ENCODE measurements at regions not wholly inside any gene's neighbourhood (a gene's known extent, or its start where the extent isn't known, plus 50 kb on each side); places are given as distances from the start of the nearest gene placed in this dataset.
"Not testable (repeated sequence)": the region's sequence is repeated elsewhere in the genome, so short reads cannot be mapped to it uniquely, and the experiment has no call there.

DNA sequence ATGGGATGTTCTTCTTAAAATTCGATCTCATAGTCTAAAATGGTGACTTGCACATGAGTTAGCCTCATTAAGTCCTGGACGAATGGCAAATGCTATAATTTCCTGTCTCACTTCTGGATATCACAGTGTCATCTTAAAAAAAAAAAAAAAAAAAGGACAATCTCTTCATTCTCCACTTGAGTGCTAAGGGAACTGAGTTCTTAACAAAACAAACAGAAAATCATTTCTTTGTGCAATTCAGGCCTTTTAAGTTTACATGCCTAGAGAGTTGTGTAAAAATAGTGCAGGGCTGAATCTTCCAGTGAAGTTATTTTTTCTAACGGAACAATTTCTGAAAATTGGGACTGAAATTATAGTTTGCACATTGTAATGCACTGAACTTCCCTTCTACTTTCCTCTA is 122.8 kb upstream of the FAT1 start:
- no peaks in the 10 kb centered on the region for H3K27me3 ChIP-seq (ENCODE audit: control insufficient read depth in 3 of 3, insufficient read depth in 3 of 3, low read length in 2 of 3)
- H3K4me3 ChIP-seq, result no peak overlapping the region
- 66 to 68% methylated on average over 3 of the region's 3 CpGs for WGBS, 2 donors
- H3K9ac ChIP-seq (ENCODE audit: insufficient read depth in 1 of 2, low read length in 2 of 2), result no peak overlapping the region
- peaks cover 0 to 11% (median 6%) of the 10 kb centered on the region in 5 donors for H3K4me1 ChIP-seq (ENCODE audit: control insufficient read depth in 5 of 5, insufficient read depth in 5 of 5, low read length in 5 of 5)
- H3K9me3 ChIP-seq (ENCODE audit: control insufficient read depth in 4 of 4, insufficient read depth in 3 of 4, low read length in 3 of 4), result peaks cover 0 to 5% (median 0%) of the 10 kb centered on the region in 4 donors
- DNase-seq, result no peak
- ATAC-seq (ENCODE audit: insufficient read depth, low FRiP score), result no peak
- H3K27ac ChIP-seq (ENCODE audit: low read depth in 1 of 2, low read length in 1 of 2), result no peak overlapping the region
- TF ChIP-seq, protein P1, sequence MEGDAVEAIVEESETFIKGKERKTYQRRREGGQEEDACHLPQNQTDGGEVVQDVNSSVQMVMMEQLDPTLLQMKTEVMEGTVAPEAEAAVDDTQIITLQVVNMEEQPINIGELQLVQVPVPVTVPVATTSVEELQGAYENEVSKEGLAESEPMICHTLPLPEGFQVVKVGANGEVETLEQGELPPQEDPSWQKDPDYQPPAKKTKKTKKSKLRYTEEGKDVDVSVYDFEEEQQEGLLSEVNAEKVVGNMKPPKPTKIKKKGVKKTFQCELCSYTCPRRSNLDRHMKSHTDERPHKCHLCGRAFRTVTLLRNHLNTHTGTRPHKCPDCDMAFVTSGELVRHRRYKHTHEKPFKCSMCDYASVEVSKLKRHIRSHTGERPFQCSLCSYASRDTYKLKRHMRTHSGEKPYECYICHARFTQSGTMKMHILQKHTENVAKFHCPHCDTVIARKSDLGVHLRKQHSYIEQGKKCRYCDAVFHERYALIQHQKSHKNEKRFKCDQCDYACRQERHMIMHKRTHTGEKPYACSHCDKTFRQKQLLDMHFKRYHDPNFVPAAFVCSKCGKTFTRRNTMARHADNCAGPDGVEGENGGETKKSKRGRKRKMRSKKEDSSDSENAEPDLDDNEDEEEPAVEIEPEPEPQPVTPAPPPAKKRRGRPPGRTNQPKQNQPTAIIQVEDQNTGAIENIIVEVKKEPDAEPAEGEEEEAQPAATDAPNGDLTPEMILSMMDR (IDR thresholded peaks at IDR 0.05; ENCODE audit: control extremely low read depth, extremely low read depth), result no peak
- H3K36me3 ChIP-seq (ENCODE audit: control insufficient read depth in 4 of 4, insufficient read depth in 4 of 4, low read length in 4 of 4), result no peaks in the 10 kb centered on the region

DNA sequence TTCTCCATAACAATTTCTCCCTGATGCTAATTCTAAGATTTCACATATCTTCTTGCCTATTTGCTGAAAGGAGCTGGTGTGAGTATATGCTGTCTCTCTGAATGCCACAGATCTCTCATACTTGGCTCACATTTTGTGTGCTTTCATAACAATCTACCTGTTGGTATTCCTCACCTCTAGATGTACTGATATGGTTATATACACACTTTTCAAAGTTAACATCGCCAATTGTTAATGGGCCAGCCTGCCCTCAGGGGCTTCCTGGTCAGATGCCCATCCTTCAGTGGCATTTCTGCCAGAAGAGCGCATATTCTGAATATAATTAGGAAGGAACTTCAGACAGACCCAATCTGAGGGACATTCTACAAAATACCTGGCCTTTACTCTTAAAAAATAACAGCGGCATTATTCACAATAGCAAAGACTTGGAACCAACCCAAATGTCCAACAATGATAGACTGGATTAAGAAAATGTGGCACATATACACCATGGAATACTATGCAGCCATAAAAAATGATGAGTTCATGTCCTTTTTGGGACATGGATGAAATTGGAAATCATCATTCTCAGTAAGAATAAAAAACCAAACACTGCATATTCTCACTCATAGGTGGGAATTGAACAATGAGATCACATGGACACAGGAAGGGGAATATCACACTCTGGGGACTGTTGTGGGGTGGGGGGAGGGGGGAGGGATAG is 123.9 kb upstream of the FAT1 start:
- H3K9me3 ChIP-seq (ENCODE audit: control insufficient read depth in 4 of 4, insufficient read depth in 3 of 4, low read length in 3 of 4); H3K4me3 ChIP-seq; H3K27me3 ChIP-seq (ENCODE audit: control insufficient read depth in 3 of 3, insufficient read depth in 3 of 3, low read length in 2 of 3); H3K27ac ChIP-seq (ENCODE audit: low read depth in 1 of 2, low read length in 1 of 2); H3K9ac ChIP-seq (ENCODE audit: insufficient read depth in 1 of 2, low read length in 2 of 2); H3K36me3 ChIP-seq (ENCODE audit: control insufficient read depth in 4 of 4, insufficient read depth in 4 of 4, low read length in 4 of 4); DNase-seq; ATAC-seq (ENCODE audit: insufficient read depth, low FRiP score): not testable (repeated sequence)
- WGBS, 2 donors, result 94% methylated on average over 3 of the region's 3 CpGs
- peaks cover 0 to 11% (median 6%) of the 10 kb centered on the region in 5 donors for H3K4me1 ChIP-seq (ENCODE audit: control insufficient read depth in 5 of 5, insufficient read depth in 5 of 5, low read length in 5 of 5)

DNA sequence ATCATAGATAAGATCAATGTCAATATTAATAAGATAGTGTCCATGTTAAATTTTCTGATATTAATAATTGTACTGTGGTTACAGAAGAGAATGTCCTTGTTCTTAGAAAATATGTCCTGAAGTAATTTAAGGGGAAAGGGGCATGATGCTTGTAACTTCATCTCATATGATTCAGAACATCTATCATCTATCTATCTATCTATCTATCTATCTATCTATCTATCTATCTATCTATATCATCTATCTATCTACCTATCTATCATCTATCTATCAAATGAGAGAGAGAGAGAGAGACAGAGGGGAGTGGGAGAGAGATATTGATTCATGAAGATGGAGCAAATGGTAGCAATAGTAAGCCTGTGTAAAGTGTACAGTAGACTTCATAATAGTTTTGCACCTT is 124.8 kb upstream of the FAT1 start:
- DNase-seq, result no peak
- TF ChIP-seq, protein P1 (IDR thresholded peaks at IDR 0.05; ENCODE audit: control extremely low read depth, extremely low read depth), result no peak
- Histone ChIP-seq H3K36me3 (ENCODE audit: control insufficient read depth in 4 of 4, insufficient read depth in 4 of 4, low read length in 4 of 4) (no peaks in the 10 kb centered on the region), H3K4me3 (no peak overlapping the region), H3K27ac (ENCODE audit: low read depth in 1 of 2, low read length in 1 of 2) (no peak overlapping the region), H3K27me3 (ENCODE audit: control insufficient read depth in 3 of 3, insufficient read depth in 3 of 3, low read length in 2 of 3) (no peaks in the 10 kb centered on the region), H3K9me3 (ENCODE audit: control insufficient read depth in 4 of 4, insufficient read depth in 3 of 4, low read length in 3 of 4) (peaks cover 0 to 5% (median 0%) of the 10 kb centered on the region in 4 donors), H3K4me1 (ENCODE audit: control insufficient read depth in 5 of 5, insufficient read depth in 5 of 5, low read length in 5 of 5) (peaks cover 0 to 11% (median 6%) of the 10 kb centered on the region in 5 donors), H3K9ac (ENCODE audit: insufficient read depth in 1 of 2, low read length in 2 of 2) (no peak overlapping the region)
- no peak for ATAC-seq (ENCODE audit: insufficient read depth, low FRiP score)

DNA sequence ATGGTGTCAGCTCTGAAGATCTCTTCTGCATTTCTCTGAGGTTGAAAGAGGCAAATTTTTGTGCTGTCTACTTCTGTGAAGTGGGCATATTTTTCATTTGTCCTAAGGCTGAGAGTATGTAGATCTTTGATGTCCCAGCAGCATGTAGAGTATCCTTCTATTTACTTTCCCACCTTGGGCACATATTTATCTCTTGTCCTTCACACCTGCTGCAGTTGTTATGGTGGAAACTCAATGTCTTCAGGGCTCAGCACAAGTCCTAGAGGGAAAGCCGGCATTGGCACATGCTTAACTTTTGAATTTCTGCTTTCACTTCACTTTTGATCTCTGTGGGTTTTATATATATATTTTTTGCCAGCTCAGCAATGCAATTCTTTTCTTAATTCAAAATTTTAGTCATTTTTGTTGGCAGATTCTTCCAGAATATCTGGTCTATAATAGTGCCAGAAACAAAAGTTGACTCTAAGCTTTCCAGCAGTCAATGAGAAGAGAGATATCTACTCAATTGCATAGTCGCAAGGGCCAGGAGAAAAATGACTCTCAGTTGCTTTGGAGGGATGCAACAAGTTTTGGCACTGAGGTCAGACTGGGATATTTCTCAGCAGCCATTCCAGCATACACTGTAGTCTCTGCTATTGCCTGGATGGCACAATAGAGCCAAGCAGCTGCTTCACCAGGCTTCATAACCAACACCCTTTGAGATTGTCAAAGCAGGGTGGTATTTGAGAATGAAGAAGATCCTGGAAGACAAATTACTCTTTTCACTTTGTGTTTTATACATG is 127.8 kb upstream of the FAT1 start:
- no peak overlapping the region for H3K9ac ChIP-seq (ENCODE audit: insufficient read depth in 1 of 2, low read length in 2 of 2)

More for the DNA sequence above, 127.8 kb upstream of the FAT1 start:
- Histone ChIP-seq H3K27me3 (ENCODE audit: control insufficient read depth in 3 of 3, insufficient read depth in 3 of 3, low read length in 2 of 3) (no peaks in the 10 kb centered on the region), H3K9me3 (ENCODE audit: control insufficient read depth in 4 of 4, insufficient read depth in 3 of 4, low read length in 3 of 4) (peaks cover 0 to 5% (median 0%) of the 10 kb centered on the region in 4 donors), H3K4me3 (no peak overlapping the region), H3K27ac (ENCODE audit: low read depth in 1 of 2, low read length in 1 of 2) (no peak overlapping the region), H3K36me3 (ENCODE audit: control insufficient read depth in 4 of 4, insufficient read depth in 4 of 4, low read length in 4 of 4) (no peaks in the 10 kb centered on the region), H3K4me1 (ENCODE audit: control insufficient read depth in 5 of 5, insufficient read depth in 5 of 5, low read length in 5 of 5) (no peaks in the 10 kb centered on the region)
- DNase-seq (no peak), ATAC-seq (ENCODE audit: insufficient read depth, low FRiP score) (no peak)
- 81 to 87% methylated on average over 2 of the region's 2 CpGs for WGBS, 2 donors
- TF ChIP-seq, protein P1 (IDR thresholded peaks at IDR 0.05; ENCODE audit: control extremely low read depth, extremely low read depth), result no peak
